Ishikawa (cell line): ENCODE measurements at regions not wholly inside any gene's neighbourhood (a gene's known extent, or its start where the extent isn't known, plus 50 kb on each side); places are given as distances from the start of the nearest gene placed in this dataset.

Source experiments
- CEBPB ChIP-seq: IDR thresholded peaks from 2 replicates; pipeline ENCODE4 v1.6.1; 2012
- EGR1 ChIP-seq: IDR thresholded peaks from 2 replicates; pipeline ENCODE4 v1.6.1; 2012
- EP300 ChIP-seq: IDR thresholded peaks from 2 replicates; pipeline ENCODE4 v1.6.1; 2012; ENCODE audit warnings: borderline replicate concordance
- FOXM1 ChIP-seq: IDR thresholded peaks from 2 replicates; pipeline ENCODE4 v1.6.1; 2012; ENCODE audit warnings: low read depth, borderline replicate concordance
- MAX ChIP-seq: IDR thresholded peaks from 2 replicates; pipeline ENCODE4 v1.6.1; 2012
- NFIC ChIP-seq: IDR thresholded peaks from 2 replicates; pipeline ENCODE4 v1.6.1; 2012
- RAD21 ChIP-seq: IDR thresholded peaks from 2 replicates; pipeline ENCODE4 v1.6.1; 2012; ENCODE audit warnings: low read depth
- REST ChIP-seq: IDR thresholded peaks from 2 replicates; pipeline ENCODE4 v1.6.1; 2012; ENCODE audit warnings: low read depth, mild to moderate bottlenecking
- TAF1 ChIP-seq: IDR thresholded peaks from 2 replicates; pipeline ENCODE4 v1.6.1; 2012; ENCODE audit warnings: low read depth, mild to moderate bottlenecking
- TCF12 ChIP-seq: IDR thresholded peaks from 2 replicates; pipeline ENCODE4 v1.6.1; 2012; ENCODE audit warnings: low read depth
- TEAD4 ChIP-seq: IDR thresholded peaks from 2 replicates; pipeline ENCODE4 v1.6.1; 2012
- USF1 ChIP-seq: IDR thresholded peaks from 2 replicates; pipeline ENCODE4 v1.6.1; 2012
- YY1 ChIP-seq: IDR thresholded peaks from 2 replicates; pipeline ENCODE4 v1.6.1; 2012; ENCODE audit warnings: low read depth
- ZBTB7A ChIP-seq: IDR thresholded peaks from 2 replicates; pipeline ENCODE4 v1.6.1; 2012; ENCODE audit warnings: low read depth

- TF ChIP-seq NFIC (no peak), YY1 (no peak), TAF1 (no peak), TCF12 (no peak), USF1 (no peak), TEAD4 (no peak), REST (no peak), MAX (no peak), RAD21 (no peak), EP300 (no peak), CEBPB (no peak), EGR1 (no peak), ZBTB7A (no peak), FOXM1 (no peak)
Measured at GRCh38 chr5:8682381-8682780, 813.4 kb downstream of the MTRR start.
